HEK293 (cell line): ENCODE measurements at regions not wholly inside any gene's neighbourhood (a gene's known extent, or its start where the extent isn't known, plus 50 kb on each side); places are given as distances from the start of the nearest gene placed in this dataset.

Experiments
- CTCF ChIA-PET: fragments of 350-600 bp; formaldehyde crosslinking; extraction: SDS; loops from one replicate; lab custom pipeline; 2021; ENCODE audit warnings: antibody characterized with exemption; lab: Yijun Ruan, JAX
- POLR2A ChIA-PET: fragments of 300-600 bp; formaldehyde crosslinking; extraction: SDS; loops from one replicate; lab custom pipeline; 2020; ENCODE audit warnings: antibody characterized with exemption, inconsistent platforms; lab: Yijun Ruan, JAX
- H3K27ac ChIP-seq: fragments of 200-500 bp; sonication (Bioruptor generic); 2 replicates; pipeline ENCODE4 v1.5.1; 2014; ENCODE audit warnings: low read depth, low read length, control low read depth, inconsistent platforms; ENCODE audit errors: extremely low read depth
- H3K36me3 ChIP-seq, 2 experiments: fragments of 200-500 bp in 1 of 2; sonication (Bioruptor generic) in 1 of 2; 1 replicate in 1 of 2; 2 replicates in 1 of 2; pipeline ENCODE4 v1.5.1; 2014 to 2017; ENCODE audit warnings: inconsistent platforms in 2 of 2, low read length in 2 of 2; ENCODE audit not compliant: control insufficient read depth in 2 of 2, insufficient read depth in 1 of 2
- H3K4me1 ChIP-seq: fragments of 200-500 bp; sonication (Bioruptor generic); 2 replicates; pipeline ENCODE4 v1.5.1; 2014; ENCODE audit warnings: mild to moderate bottlenecking, low read length, inconsistent platforms; ENCODE audit not compliant: control insufficient read depth, insufficient read depth
- H3K4me3 ChIP-seq: 2 replicates; pipeline ENCODE4 v1.5.1; 2011; ENCODE audit warnings: low read depth, mild to moderate bottlenecking, control low read depth, low read length, moderate library complexity
- H3K9me3 ChIP-seq: fragments of 200-500 bp; sonication (Bioruptor generic); 2 replicates; pipeline ENCODE4 v1.5.1; 2014; ENCODE audit warnings: low read depth, low read length, inconsistent platforms; ENCODE audit not compliant: control insufficient read depth, insufficient read depth
- AEBP2 ChIP-seq: fragments of 450-650 bp; formaldehyde crosslinking; IDR thresholded peaks from 2 replicates; pipeline ENCODE4 v1.5.1; 2016; ENCODE audit warnings: missing biosample characterization, missing genetic modification characterization, borderline replicate concordance
- FEZF1 ChIP-seq: fragments of 450-650 bp; formaldehyde crosslinking; IDR thresholded peaks from 2 replicates; pipeline ENCODE4 v1.5.1; 2016; ENCODE audit warnings: missing biosample characterization, missing genetic modification characterization
- GLIS1 ChIP-seq: fragments of 450-650 bp; formaldehyde crosslinking; IDR thresholded peaks from 2 replicates; pipeline ENCODE4 v1.5.1; 2016; ENCODE audit warnings: missing biosample characterization, missing genetic modification characterization
- KLF10 ChIP-seq: fragments of 450-650 bp; IDR thresholded peaks from 2 replicates; pipeline ENCODE4 v1.5.1; 2018; ENCODE audit warnings: missing biosample characterization, mild to moderate bottlenecking, missing genetic modification characterization
- ZNF280C ChIP-seq: fragments of 450-650 bp; formaldehyde crosslinking; IDR thresholded peaks from 2 replicates; pipeline ENCODE4 v1.5.1; 2016; ENCODE audit warnings: missing biosample characterization, missing genetic modification characterization
- ZNF423 ChIP-seq: fragments of 450-650 bp; formaldehyde crosslinking; IDR thresholded peaks from 2 replicates; pipeline ENCODE4 v1.5.1; 2016; ENCODE audit warnings: missing biosample characterization, missing genetic modification characterization
- ZNF488 ChIP-seq: fragments of 450-650 bp; formaldehyde crosslinking; IDR thresholded peaks from 2 replicates; pipeline ENCODE4 v1.5.1; 2016; ENCODE audit warnings: missing biosample characterization, missing genetic modification characterization
- ZNF624 ChIP-seq: fragments of 450-650 bp; formaldehyde crosslinking; IDR thresholded peaks from 2 replicates; pipeline ENCODE4 v1.5.1; 2017; ENCODE audit warnings: missing biosample characterization, missing genetic modification characterization
- ZNF701 ChIP-seq: fragments of 450-650 bp; formaldehyde crosslinking; IDR thresholded peaks from 2 replicates; pipeline ENCODE4 v1.5.1; 2016; ENCODE audit warnings: missing biosample characterization, missing genetic modification characterization
- ZNF768 ChIP-seq: fragments of 450-650 bp; formaldehyde crosslinking; IDR thresholded peaks from 2 replicates; pipeline ENCODE4 v1.5.1; 2018; ENCODE audit warnings: missing biosample characterization, mild to moderate bottlenecking, missing genetic modification characterization
- ZNF776 ChIP-seq: fragments of 450-650 bp; formaldehyde crosslinking; IDR thresholded peaks from 2 replicates; pipeline ENCODE4 v1.5.0; 2017; ENCODE audit warnings: missing biosample characterization, missing genetic modification characterization, borderline replicate concordance
- ZNF837 ChIP-seq: fragments of 450-650 bp; formaldehyde crosslinking; IDR thresholded peaks from 2 replicates; pipeline ENCODE4 v1.5.1; 2016; ENCODE audit warnings: missing biosample characterization, missing genetic modification characterization

- no peak for TF ChIP-seq ZNF488
These were observed 508.8 kb downstream of the PSAT1 start (continued) for GRCh38 chr9:78805771-78806170.

- POLR2A ChIA-PET: no interaction called here
- CTCF ChIA-PET: no interaction called here
- no peak overlapping the region for H3K27ac ChIP-seq
These were observed 509.7 kb downstream of the PSAT1 start for GRCh38 chr9:78806492-78807160.

GRCh38 chr9:78807286-78807685 is 510.4 kb downstream of the PSAT1 start:
- H3K4me3 ChIP-seq: no peak overlapping the region
- CTCF ChIA-PET: interaction anchor here (0.6 to 1.2 kb wide), 2 partner anchors 16 to 221 kb away, joined by 3 to 4 read pairs; no protein-coding TSS in a partner anchor
- POLR2A ChIA-PET: no interaction called here
- no peaks in the 10 kb centered on the region for H3K36me3 ChIP-seq
- no peak overlapping the region for H3K27ac ChIP-seq
- H3K9me3 ChIP-seq: no peaks in the 10 kb centered on the region
- TF ChIP-seq ZNF701 (tag by site-specific recombination): no peak
- no peaks in the 10 kb centered on the region for H3K4me1 ChIP-seq

More at GRCh38 chr9:78806492-78807160, 509.7 kb downstream of the PSAT1 start:
- no peak overlapping the region for H3K4me3 ChIP-seq
- no peak for TF ChIP-seq ZNF837 (tag by site-specific recombination)
- no peaks in the 10 kb centered on the region for H3K36me3 ChIP-seq
- no peaks in the 10 kb centered on the region for H3K4me1 ChIP-seq
- H3K9me3 ChIP-seq: no peaks in the 10 kb centered on the region

GRCh38 chr9:78808048-78808447 is 511.1 kb downstream of the PSAT1 start:
- Histone ChIP-seq H3K36me3 (no peaks in the 10 kb centered on the region), H3K4me1 (no peaks in the 10 kb centered on the region), H3K9me3 (no peaks in the 10 kb centered on the region), H3K27ac (no peak overlapping the region), H3K4me3 (no peak overlapping the region)
- TF ChIP-seq ZNF768 (no peak), GLIS1 (tag by site-specific recombination) (no peak), ZNF624 (no peak), ZNF280C (tag by site-specific recombination) (no peak), KLF10 (tag by site-specific recombination) (no peak), ZNF423 (tag by site-specific recombination) (no peak), ZNF776 (tag by site-specific recombination) (no peak), AEBP2 (tag by site-specific recombination) (no peak), FEZF1 (no peak)
- ChIA-PET POLR2A (no interaction called here), CTCF (interaction anchor here (1.2 kb wide), 1 partner anchor 16 kb away, joined by 4 read pairs; no protein-coding TSS in a partner anchor)
